ENCODE measurements at regions not wholly inside any gene's neighbourhood (a gene's known extent, or its start where the extent isn't known, plus 50 kb on each side); places are given as distances from the start of the nearest gene placed in this dataset.

GRCh38 chr16:49168126-49168525 is 113.5 kb downstream of the CBLN1 start:
- TF ChIP-seq CTCF (IDR thresholded peaks at IDR 0.05; ENCODE audit: control extremely low read depth, extremely low read depth, low read depth, missing control alignments) = no peak
- no peak for DNase-seq (ENCODE audit: extremely low spot score)
- ChIA-PET CTCF (interaction anchor here (1.3 kb wide), 1 partner anchor 19 kb away, joined by 4 read pairs; no protein-coding TSS in a partner anchor), POLR2A (no interaction called here)

GRCh38 chr16:49165025-49165424 is 116.6 kb downstream of the CBLN1 start:
- TF ChIP-seq CTCF (IDR thresholded peaks at IDR 0.05; ENCODE audit: control extremely low read depth, extremely low read depth, low read depth, missing control alignments) = no peak
- ChIA-PET POLR2A (no interaction called here), CTCF (no interaction called here)
- no peak for DNase-seq (ENCODE audit: extremely low spot score)

GRCh38 chr16:49161191-49161590 is 120.4 kb downstream of the CBLN1 start:
- no peak for TF ChIP-seq CTCF (IDR thresholded peaks at IDR 0.05; ENCODE audit: control extremely low read depth, extremely low read depth, low read depth, missing control alignments)
- CTCF ChIA-PET = no interaction called here
- POLR2A ChIA-PET = no interaction called here
- DNase-seq (ENCODE audit: extremely low spot score) = no peak

- DNase-seq (ENCODE audit: extremely low spot score) = peak; percentile 16
Measured at GRCh38 chr16:49158029-49158642, 123.5 kb downstream of the CBLN1 start.

GRCh38 chr16:49150341-49150740 is 131.3 kb downstream of the CBLN1 start:
- ChIA-PET POLR2A (no interaction called here), CTCF (no interaction called here)
- DNase-seq (ENCODE audit: extremely low spot score) = no peak
- no peak for TF ChIP-seq CTCF (IDR thresholded peaks at IDR 0.05; ENCODE audit: control extremely low read depth, extremely low read depth, low read depth, missing control alignments)

More at GRCh38 chr16:49158029-49158642, 123.5 kb downstream of the CBLN1 start:
- ChIA-PET POLR2A (no interaction called here), CTCF (no interaction called here)
- no peak for TF ChIP-seq CTCF (IDR thresholded peaks at IDR 0.05; ENCODE audit: control extremely low read depth, extremely low read depth, low read depth, missing control alignments)

- DNase-seq (ENCODE audit: extremely low spot score) = no peak
- no peak for TF ChIP-seq CTCF (IDR thresholded peaks at IDR 0.05; ENCODE audit: control extremely low read depth, extremely low read depth, low read depth, missing control alignments)
- CTCF ChIA-PET = no interaction called here
- POLR2A ChIA-PET = no interaction called here
Measured at GRCh38 chr16:49148410-49148809, 133.2 kb downstream of the CBLN1 start.

- no peak for TF ChIP-seq CTCF (IDR thresholded peaks at IDR 0.05; ENCODE audit: control extremely low read depth, extremely low read depth, low read depth, missing control alignments)
- ChIA-PET CTCF (no interaction called here), POLR2A (no interaction called here)
- no peak for DNase-seq (ENCODE audit: extremely low spot score)
Measured at GRCh38 chr16:49140618-49141017, 141.0 kb downstream of the CBLN1 start.
